ENCODE measurements at regions not wholly inside any gene's neighbourhood (a gene's known extent, or its start where the extent isn't known, plus 50 kb on each side); places are given as distances from the start of the nearest gene placed in this dataset.

- no peak for DNase-seq
Measured at GRCh38 chr18:24995056-24995455, 356.9 kb downstream of the ZNF521 start.

GRCh38 chr18:24995755-24996154 lies 356.2 kb downstream of the ZNF521 start:
- DNase-seq: no peak

- no peak for DNase-seq
Measured at GRCh38 chr18:24999650-25000267, 352.2 kb downstream of the ZNF521 start.

- DNase-seq: no peak
Measured at GRCh38 chr18:25001803-25002202, 350.2 kb downstream of the ZNF521 start.

GRCh38 chr18:25005541-25006403 lies 346.2 kb downstream of the ZNF521 start:
- DNase-seq: no peak

- no peak for DNase-seq
Measured at GRCh38 chr18:25010623-25011374, 341.2 kb downstream of the ZNF521 start.

Data from NCI-H526 (cell line).